GM13977 (cell line): ENCODE measurements at regions not wholly inside any gene's neighbourhood (a gene's known extent, or its start where the extent isn't known, plus 50 kb on each side); places are given as distances from the start of the nearest gene placed in this dataset.

ENCODE experiments used
- DNase-seq: peaks from one replicate; pipeline ENCODE4 v3.0.0; 2012; ENCODE audit warnings: low spot score
- CTCF ChIP-seq: IDR thresholded peaks from 2 replicates; pipeline ENCODE4 v1.5.1; 2012; ENCODE audit warnings: mild to moderate bottlenecking, control low read depth; ENCODE audit not compliant: insufficient read depth; ENCODE audit errors: extremely low read depth, missing control alignments
- in situ Hi-C: fragments of 300-500 bp; cut with MboI; formaldehyde crosslinking; loops from one replicate; pipeline ENCODE4 v1.12.0; 2022; ENCODE audit warnings: low sequenced_read_pairs, low pct_unique_long_range_greater_than_20kb, mixed read lengths, inconsistent platforms; ENCODE audit not compliant: unreplicated experiment

- no peak for TF ChIP-seq CTCF
- in situ Hi-C loops: no loop called here
- DNase-seq: no peak
Observed at GRCh38 chr20:57891014-57891413, 181.2 kb upstream of the PMEPA1 start.

GRCh38 chr20:57890202-57890800 is 180.5 kb upstream of the PMEPA1 start:
- no peak for TF ChIP-seq CTCF
- DNase-seq: no peak
- in situ Hi-C loops: no loop called here

GRCh38 chr20:57888591-57888990 is 178.8 kb upstream of the PMEPA1 start:
- in situ Hi-C loops: no loop called here
- no peak for DNase-seq
- no peak for TF ChIP-seq CTCF

- no peak for DNase-seq
- in situ Hi-C loops: no loop called here
- TF ChIP-seq CTCF: no peak
Observed at GRCh38 chr20:57884956-57885355, 175.1 kb upstream of the PMEPA1 start.

- DNase-seq: no peak
- in situ Hi-C loops: no loop called here
Observed at GRCh38 chr20:57883761-57884160, 173.9 kb upstream of the PMEPA1 start.

GRCh38 chr20:57883224-57883623 is 173.4 kb upstream of the PMEPA1 start:
- no peak for DNase-seq
- in situ Hi-C loops: no loop called here
- TF ChIP-seq CTCF: no peak

More at GRCh38 chr20:57883761-57884160, 173.9 kb upstream of the PMEPA1 start:
- TF ChIP-seq CTCF: no peak
